ENCODE measurements at regions not wholly inside any gene's neighbourhood (a gene's known extent, or its start where the extent isn't known, plus 50 kb on each side); places are given as distances from the start of the nearest gene placed in this dataset.

DNA sequence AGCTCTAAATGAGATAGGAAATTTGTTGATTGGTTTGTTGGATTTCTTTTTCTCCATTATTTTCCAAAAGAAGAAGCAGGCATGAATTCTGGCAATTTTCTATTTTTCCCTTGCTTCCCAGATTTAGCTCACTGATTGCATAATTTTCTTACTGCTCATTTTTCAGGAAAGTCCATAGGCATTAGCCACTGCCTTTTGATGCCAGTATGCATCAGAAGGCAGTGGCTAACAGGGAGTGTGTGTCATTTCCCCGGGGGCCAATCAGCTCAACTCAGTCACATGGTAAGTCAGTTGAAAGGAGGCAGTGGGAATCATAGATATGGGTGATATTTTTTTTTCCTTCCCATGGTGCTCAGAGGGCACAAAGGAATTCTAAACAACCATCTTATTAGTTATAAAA, 156.7 kb downstream of the TRIML1 start:
- peaks cover 0 to 2% of the 10 kb centered on the region in 2 donors for H3K27me3 Mint-ChIP-seq
- H3K4me3 Mint-ChIP-seq, result no peak overlapping the region
- Histone ChIP-seq H3K9me3 (ENCODE audit: low read length) (no peaks in the 10 kb centered on the region), H3K27ac (ENCODE audit: low read depth, low read length) (no peak overlapping the region), H3K36me3 (ENCODE audit: insufficient read depth, low read length) (no peaks in the 10 kb centered on the region), H3K4me1 (ENCODE audit: insufficient read depth, low read length) (no peaks in the 10 kb centered on the region), H3K4me3 (ENCODE audit: low read length) (no peak overlapping the region), H3K27me3 (ENCODE audit: insufficient read depth, low read length, poor library complexity, severe bottlenecking) (no peaks in the 10 kb centered on the region)
- peaks cover 6 to 16% (median 13%) of the 10 kb centered on the region in 5 donors for H3K9me3 Mint-ChIP-seq
- no peak overlapping the region for H3K27ac Mint-ChIP-seq
- POLR2A ChIA-PET, result no interaction called here
- no peaks in the 10 kb centered on the region for H3K36me3 Mint-ChIP-seq
- CTCF ChIA-PET, result no interaction called here
- no peaks in the 10 kb centered on the region for H3K4me1 Mint-ChIP-seq
- no peak for DNase-seq

DNA sequence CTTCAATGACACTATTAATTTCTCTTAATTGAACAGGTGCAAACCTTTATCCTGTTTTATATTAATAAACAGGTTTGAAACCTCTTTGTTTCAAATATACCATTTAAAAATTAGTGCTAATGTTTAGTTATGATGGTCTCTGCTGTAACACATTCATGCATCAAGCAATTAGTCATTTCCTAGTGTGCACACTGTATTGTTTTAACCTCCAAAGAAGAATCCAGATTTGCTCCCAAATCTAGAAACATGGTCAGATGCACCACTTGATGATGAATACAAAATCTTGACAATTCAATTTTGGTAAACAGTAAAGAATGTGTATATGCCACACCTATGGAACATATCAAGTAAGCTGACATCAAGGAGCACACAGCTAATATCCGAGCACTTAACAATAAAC, 157.1 kb downstream of the TRIML1 start:
- no peaks in the 10 kb centered on the region for H3K27me3 ChIP-seq (ENCODE audit: insufficient read depth, low read length, poor library complexity, severe bottlenecking)
- CTCF ChIA-PET, result no interaction called here
- peaks cover 8 to 17% (median 14%) of the 10 kb centered on the region in 5 donors for H3K9me3 Mint-ChIP-seq
- POLR2A ChIA-PET, result no interaction called here
- H3K27ac ChIP-seq (ENCODE audit: low read depth, low read length), result no peak overlapping the region
- H3K36me3 ChIP-seq (ENCODE audit: insufficient read depth, low read length), result no peaks in the 10 kb centered on the region
- H3K4me1 ChIP-seq (ENCODE audit: insufficient read depth, low read length), result no peaks in the 10 kb centered on the region
- H3K27ac Mint-ChIP-seq, result no peak overlapping the region
- H3K4me3 Mint-ChIP-seq, result no peak overlapping the region
- peaks cover 0 to 2% of the 10 kb centered on the region in 2 donors for H3K27me3 Mint-ChIP-seq
- no peaks in the 10 kb centered on the region for H3K9me3 ChIP-seq (ENCODE audit: low read length)
- no peaks in the 10 kb centered on the region for H3K36me3 Mint-ChIP-seq
- DNase-seq, result no peak
- H3K4me1 Mint-ChIP-seq, result no peaks in the 10 kb centered on the region
- H3K4me3 ChIP-seq (ENCODE audit: low read length), result no peak overlapping the region

DNA sequence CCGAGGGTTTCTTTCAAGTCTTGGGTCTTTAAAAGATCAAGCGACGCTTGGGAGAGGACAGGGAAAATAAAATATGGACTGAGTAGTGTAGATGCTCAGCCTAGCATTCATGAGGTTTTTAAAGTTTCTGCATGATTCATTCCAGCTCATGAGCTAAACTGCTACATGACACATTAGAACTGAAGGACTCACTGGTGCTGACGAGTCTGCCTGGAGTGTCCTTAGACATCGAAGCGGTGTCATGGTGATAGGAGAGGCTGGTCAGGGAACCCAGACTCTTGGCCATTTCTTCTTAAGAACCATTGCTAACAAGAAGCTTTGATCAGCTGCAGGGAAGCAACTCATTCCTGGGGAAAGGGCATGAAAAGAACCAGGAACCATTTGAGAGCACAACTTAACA, 158.6 kb downstream of the TRIML1 start:
- ChIA-PET POLR2A (no interaction called here), CTCF (no interaction called here)
- Histone ChIP-seq H3K4me3 (ENCODE audit: low read length) (no peak overlapping the region), H3K4me1 (ENCODE audit: insufficient read depth, low read length) (no peaks in the 10 kb centered on the region), H3K36me3 (ENCODE audit: insufficient read depth, low read length) (no peaks in the 10 kb centered on the region), H3K9me3 (ENCODE audit: low read length) (no peaks in the 10 kb centered on the region), H3K27me3 (ENCODE audit: insufficient read depth, low read length, poor library complexity, severe bottlenecking) (no peaks in the 10 kb centered on the region), H3K27ac (ENCODE audit: low read depth, low read length) (no peak overlapping the region)
- Mint-ChIP-seq H3K27me3 (peaks cover 0 to 2% of the 10 kb centered on the region in 2 donors), H3K9me3 (peaks cover 13 to 24% (median 16%) of the 10 kb centered on the region in 5 donors), H3K4me3 (no peak overlapping the region), H3K4me1 (no peaks in the 10 kb centered on the region), H3K36me3 (no peaks in the 10 kb centered on the region), H3K27ac (no peak overlapping the region)
- DNase-seq, result no peak

DNA sequence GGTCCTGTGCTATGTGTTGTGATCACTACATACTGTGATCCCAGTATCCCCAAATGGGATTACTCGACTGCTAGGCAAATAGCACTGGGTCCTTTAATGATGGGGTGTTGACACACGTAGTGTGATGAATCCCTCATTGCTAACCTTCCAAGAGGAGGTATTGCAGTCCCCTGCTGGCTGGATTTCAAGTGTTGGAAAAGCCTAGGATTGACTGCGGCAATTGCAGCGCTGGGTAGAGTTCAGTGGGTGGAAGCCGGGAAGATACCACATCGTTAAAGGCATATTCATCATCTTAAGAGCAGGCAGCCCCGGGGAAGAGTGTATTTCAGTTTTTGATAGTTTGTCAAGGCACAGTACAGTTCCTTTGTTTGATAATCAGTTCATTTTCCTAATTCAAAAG, 159.9 kb downstream of the TRIML1 start:
- H3K27me3 Mint-ChIP-seq, result peaks cover 0 to 2% of the 10 kb centered on the region in 2 donors
- Histone ChIP-seq H3K9me3 (ENCODE audit: low read length) (no peaks in the 10 kb centered on the region), H3K27ac (ENCODE audit: low read depth, low read length) (no peak overlapping the region), H3K4me1 (ENCODE audit: insufficient read depth, low read length) (no peaks in the 10 kb centered on the region), H3K36me3 (ENCODE audit: insufficient read depth, low read length) (no peaks in the 10 kb centered on the region), H3K4me3 (ENCODE audit: low read length) (no peak overlapping the region), H3K27me3 (ENCODE audit: insufficient read depth, low read length, poor library complexity, severe bottlenecking) (no peaks in the 10 kb centered on the region)
- DNase-seq, result no peak
- no peak overlapping the region for H3K27ac Mint-ChIP-seq
- no peak overlapping the region for H3K4me3 Mint-ChIP-seq
- ChIA-PET CTCF (no interaction called here), POLR2A (no interaction called here)
- H3K4me1 Mint-ChIP-seq, result no peaks in the 10 kb centered on the region
- no peaks in the 10 kb centered on the region for H3K36me3 Mint-ChIP-seq
- H3K9me3 Mint-ChIP-seq, result peaks cover 13 to 22% (median 16%) of the 10 kb centered on the region in 5 donors

DNA sequence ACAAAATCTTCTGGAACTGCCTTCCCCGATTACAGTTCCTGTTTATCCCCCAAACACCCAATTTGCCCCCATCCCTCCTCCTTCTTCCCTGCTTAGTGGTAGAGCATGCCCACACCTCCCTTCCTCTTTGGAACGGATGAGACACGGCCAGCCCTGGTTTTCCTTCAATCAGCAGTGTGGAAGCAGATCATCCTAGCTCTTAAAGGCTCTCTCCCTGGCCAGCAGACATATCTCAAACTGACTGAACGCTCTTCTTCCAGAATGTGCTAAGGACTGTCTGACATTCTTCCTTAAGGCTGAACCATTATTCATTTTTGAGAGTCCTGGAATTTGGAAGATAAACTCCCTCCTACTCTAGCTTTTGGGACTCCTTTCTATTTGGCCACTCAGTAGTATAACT, 161.1 kb downstream of the TRIML1 start:
- H3K9me3 ChIP-seq (ENCODE audit: low read length), result no peaks in the 10 kb centered on the region
- ChIA-PET CTCF (no interaction called here), POLR2A (no interaction called here)
- DNase-seq, result no peak
- no peak overlapping the region for H3K4me3 ChIP-seq (ENCODE audit: low read length)
- H3K4me1 ChIP-seq (ENCODE audit: insufficient read depth, low read length), result no peaks in the 10 kb centered on the region
- H3K4me3 Mint-ChIP-seq, result no peak overlapping the region
- H3K36me3 ChIP-seq (ENCODE audit: insufficient read depth, low read length), result no peaks in the 10 kb centered on the region
- H3K36me3 Mint-ChIP-seq, result no peaks in the 10 kb centered on the region
- peaks cover 0 to 2% of the 10 kb centered on the region in 2 donors for H3K27me3 Mint-ChIP-seq
- H3K9me3 Mint-ChIP-seq, result peaks cover 13 to 23% (median 15%) of the 10 kb centered on the region in 5 donors
- H3K27me3 ChIP-seq (ENCODE audit: insufficient read depth, low read length, poor library complexity, severe bottlenecking), result no peaks in the 10 kb centered on the region
- H3K27ac ChIP-seq (ENCODE audit: low read depth, low read length), result no peak overlapping the region
- H3K27ac Mint-ChIP-seq, result no peak overlapping the region
- no peaks in the 10 kb centered on the region for H3K4me1 Mint-ChIP-seq

DNA sequence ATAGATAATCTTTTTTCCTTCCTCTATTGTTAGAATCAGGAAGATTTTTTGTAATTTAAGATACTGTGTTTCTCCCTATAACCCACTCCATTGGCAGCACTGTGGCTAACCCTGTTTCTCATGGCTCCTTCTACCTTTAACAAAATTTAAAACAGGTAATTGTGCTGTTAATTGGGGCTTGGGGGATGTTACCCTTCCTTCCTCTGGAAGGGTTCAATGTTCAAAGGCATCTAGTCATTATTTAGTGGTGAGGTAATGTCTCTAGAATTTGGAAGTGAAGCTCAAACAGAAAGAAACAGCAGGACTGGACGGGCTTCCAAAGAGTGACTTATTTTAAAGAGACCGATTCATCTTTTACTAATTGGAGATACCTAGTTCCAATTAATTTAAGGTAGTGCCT, 166.4 kb downstream of the TRIML1 start:
- ChIA-PET CTCF (no interaction called here), POLR2A (no interaction called here)
- H3K4me1 Mint-ChIP-seq, result no peaks in the 10 kb centered on the region
- H3K4me3 ChIP-seq (ENCODE audit: low read length), result no peak overlapping the region
- no peaks in the 10 kb centered on the region for H3K36me3 Mint-ChIP-seq
- DNase-seq, result no peak
- H3K27me3 Mint-ChIP-seq, result no peaks in the 10 kb centered on the region
- H3K9me3 Mint-ChIP-seq, result peaks cover 5 to 15% (median 13%) of the 10 kb centered on the region in 5 donors
- no peaks in the 10 kb centered on the region for H3K9me3 ChIP-seq (ENCODE audit: low read length)
- no peak overlapping the region for H3K27ac ChIP-seq (ENCODE audit: low read depth, low read length)
- H3K36me3 ChIP-seq (ENCODE audit: insufficient read depth, low read length), result no peaks in the 10 kb centered on the region
- no peak overlapping the region for H3K4me3 Mint-ChIP-seq
- no peak overlapping the region for H3K27ac Mint-ChIP-seq
- H3K4me1 ChIP-seq (ENCODE audit: insufficient read depth, low read length), result no peaks in the 10 kb centered on the region
- no peaks in the 10 kb centered on the region for H3K27me3 ChIP-seq (ENCODE audit: insufficient read depth, low read length, poor library complexity, severe bottlenecking)

DNA sequence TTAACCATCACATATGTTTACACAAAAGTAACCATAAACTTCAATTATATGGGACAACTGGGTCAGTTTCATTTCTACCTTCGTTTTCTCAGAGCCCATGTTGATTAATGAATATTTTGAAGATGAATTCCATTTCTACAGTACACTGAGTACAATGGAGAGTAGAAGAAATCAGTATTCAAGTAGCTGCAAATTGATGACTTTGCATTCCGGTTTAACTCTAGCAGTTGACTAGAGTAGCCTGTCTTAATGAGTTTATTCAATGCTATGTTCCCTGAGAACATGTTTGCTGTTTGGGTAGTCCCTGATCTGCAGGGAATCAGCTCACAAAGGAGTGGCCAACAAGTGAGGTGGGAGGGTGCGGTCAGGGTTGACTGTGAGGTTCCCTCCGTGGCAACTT, 168.3 kb downstream of the TRIML1 start:
- Histone ChIP-seq H3K27me3 (ENCODE audit: insufficient read depth, low read length, poor library complexity, severe bottlenecking) (no peaks in the 10 kb centered on the region), H3K36me3 (ENCODE audit: insufficient read depth, low read length) (no peaks in the 10 kb centered on the region), H3K9me3 (ENCODE audit: low read length) (no peaks in the 10 kb centered on the region), H3K4me1 (ENCODE audit: insufficient read depth, low read length) (no peaks in the 10 kb centered on the region), H3K4me3 (ENCODE audit: low read length) (no peak overlapping the region), H3K27ac (ENCODE audit: low read depth, low read length) (no peak overlapping the region)
- H3K4me3 Mint-ChIP-seq, result no peak overlapping the region
- POLR2A ChIA-PET, result no interaction called here
- CTCF ChIA-PET, result no interaction called here
- peaks cover 3 to 12% (median 9%) of the 10 kb centered on the region in 5 donors for H3K9me3 Mint-ChIP-seq
- no peaks in the 10 kb centered on the region for H3K4me1 Mint-ChIP-seq
- no peaks in the 10 kb centered on the region for H3K36me3 Mint-ChIP-seq
- no peaks in the 10 kb centered on the region for H3K27me3 Mint-ChIP-seq
- H3K27ac Mint-ChIP-seq, result no peak overlapping the region
- DNase-seq, result no peak

DNA sequence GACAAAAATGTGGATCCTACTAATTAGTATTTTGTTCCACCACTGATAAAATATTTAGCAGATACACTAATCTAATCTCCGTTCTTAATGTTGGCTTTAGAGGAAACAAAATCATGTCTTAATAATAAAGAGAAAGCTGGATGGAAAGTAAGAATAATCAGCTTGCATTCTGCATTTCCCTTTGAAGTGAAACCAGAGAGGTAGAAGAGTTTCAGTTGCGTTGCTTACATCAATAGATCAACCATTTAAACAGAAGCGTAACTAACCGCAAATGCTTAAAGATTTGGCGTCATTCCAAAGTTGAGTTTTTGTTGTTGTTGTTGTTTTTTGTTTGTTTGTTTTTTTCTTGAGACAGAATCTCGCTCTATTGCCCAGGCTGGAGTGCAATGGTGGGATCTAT, 168.9 kb downstream of the TRIML1 start:
- no peak overlapping the region for H3K4me3 ChIP-seq (ENCODE audit: low read length)
- DNase-seq, result no peak
- H3K4me1 ChIP-seq (ENCODE audit: insufficient read depth, low read length), result no peaks in the 10 kb centered on the region
- H3K9me3 Mint-ChIP-seq, result peaks cover 3 to 16% (median 10%) of the 10 kb centered on the region in 5 donors
- H3K4me3 Mint-ChIP-seq, result no peak overlapping the region
- H3K36me3 ChIP-seq (ENCODE audit: insufficient read depth, low read length), result no peaks in the 10 kb centered on the region
- no peak overlapping the region for H3K27ac Mint-ChIP-seq
- H3K4me1 Mint-ChIP-seq, result no peaks in the 10 kb centered on the region
- H3K9me3 ChIP-seq (ENCODE audit: low read length), result no peaks in the 10 kb centered on the region
- H3K27ac ChIP-seq (ENCODE audit: low read depth, low read length), result no peak overlapping the region
- ChIA-PET POLR2A (no interaction called here), CTCF (no interaction called here)
- no peaks in the 10 kb centered on the region for H3K27me3 Mint-ChIP-seq
- H3K36me3 Mint-ChIP-seq, result no peaks in the 10 kb centered on the region
- no peaks in the 10 kb centered on the region for H3K27me3 ChIP-seq (ENCODE audit: insufficient read depth, low read length, poor library complexity, severe bottlenecking)

DNA sequence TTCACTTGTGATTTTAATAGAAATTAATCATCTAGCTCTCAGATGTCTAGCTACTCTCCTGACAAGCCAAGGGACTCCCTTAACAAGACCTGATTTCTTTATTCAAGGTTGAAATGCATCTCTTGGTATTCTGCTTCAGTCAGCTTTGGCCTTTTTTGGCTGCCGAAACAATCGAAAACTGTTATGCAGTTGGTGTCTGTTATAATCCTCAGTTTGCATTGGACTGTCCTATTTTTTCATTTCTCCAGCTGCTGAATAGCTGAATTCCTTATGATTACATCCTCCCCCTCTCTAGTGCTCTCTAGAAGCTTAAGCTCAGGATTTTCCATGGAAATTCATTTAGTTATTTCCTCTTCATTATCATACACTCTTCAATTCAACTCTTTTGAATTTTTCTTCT, 177.2 kb downstream of the TRIML1 start:
- CTCF ChIA-PET, result no interaction called here

More for the DNA sequence above, 177.2 kb downstream of the TRIML1 start:
- Mint-ChIP-seq H3K27ac (no peak overlapping the region), H3K4me1 (no peaks in the 10 kb centered on the region), H3K27me3 (peaks cover 0 to 2% of the 10 kb centered on the region in 2 donors), H3K4me3 (no peak overlapping the region), H3K9me3 (peaks cover 9 to 29% (median 21%) of the 10 kb centered on the region in 5 donors), H3K36me3 (no peaks in the 10 kb centered on the region)
- POLR2A ChIA-PET, result no interaction called here
- no peaks in the 10 kb centered on the region for H3K27me3 ChIP-seq (ENCODE audit: insufficient read depth, low read length, poor library complexity, severe bottlenecking)
- no peaks in the 10 kb centered on the region for H3K4me1 ChIP-seq (ENCODE audit: insufficient read depth, low read length)
- no peak overlapping the region for H3K4me3 ChIP-seq (ENCODE audit: low read length)
- H3K36me3 ChIP-seq (ENCODE audit: insufficient read depth, low read length), result no peaks in the 10 kb centered on the region
- no peaks in the 10 kb centered on the region for H3K9me3 ChIP-seq (ENCODE audit: low read length)
- DNase-seq, result no peak
- H3K27ac ChIP-seq (ENCODE audit: low read depth, low read length), result no peak overlapping the region

Data from CD8-positive, alpha-beta memory T cell (primary cell).